ENCODE measurements at regions not wholly inside any gene's neighbourhood (a gene's known extent, or its start where the extent isn't known, plus 50 kb on each side); places are given as distances from the start of the nearest gene placed in this dataset.
A peak's percentile ranks its signal among the peaks of the same experiment; 100 is the strongest.
"Not testable (repeated sequence)": the region's sequence is repeated elsewhere in the genome, so short reads cannot be mapped to it uniquely, and the experiment has no call there.

GRCh38 chr6:20341096-20341495 lies 60.6 kb upstream of the E2F3 start:
- Mint-ChIP-seq H3K27ac (peak overlapping the region; percentile 32), H3K36me3 (ENCODE audit: low read depth) (peaks cover 4% of the 10 kb centered on the region), H3K4me1 (ENCODE audit: low read depth) (peaks cover 29% of the 10 kb centered on the region), H3K9me3 (peaks cover 4% of the 10 kb centered on the region), H3K4me3 (no peak overlapping the region), H3K27me3 (ENCODE audit: low read depth) (peaks cover 9% of the 10 kb centered on the region)

DNA sequence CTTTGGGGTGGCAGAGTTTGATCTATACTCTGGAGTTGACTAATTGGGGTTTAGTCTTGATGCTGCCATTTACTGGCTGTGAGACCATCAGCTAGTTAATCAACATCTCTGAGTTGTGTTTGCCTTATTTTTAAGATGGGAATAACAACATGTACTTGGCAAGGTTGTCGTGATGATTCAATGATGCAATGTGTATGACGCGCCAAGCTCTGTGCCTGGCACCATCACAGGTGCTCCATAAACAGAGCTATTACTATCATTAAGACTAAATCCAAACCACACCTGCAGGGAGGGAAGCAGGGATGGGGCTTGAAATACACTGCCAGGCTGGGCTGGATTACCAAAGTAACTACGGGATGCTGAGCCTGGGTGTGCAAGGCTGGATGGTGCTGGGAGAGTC lies 60.1 kb upstream of the E2F3 start:
- Mint-ChIP-seq H3K27ac (no peak overlapping the region), H3K27me3 (ENCODE audit: low read depth) (peaks cover 9% of the 10 kb centered on the region), H3K4me3 (no peak overlapping the region), H3K4me1 (ENCODE audit: low read depth) (peaks cover 24% of the 10 kb centered on the region), H3K36me3 (ENCODE audit: low read depth) (peaks cover 4% of the 10 kb centered on the region), H3K9me3 (peaks cover 6% of the 10 kb centered on the region)

- peaks cover 11% of the 10 kb centered on the region for H3K9me3 Mint-ChIP-seq
- peaks cover 28% of the 10 kb centered on the region for H3K4me1 Mint-ChIP-seq (ENCODE audit: low read depth)
- peaks cover 20% of the 10 kb centered on the region for H3K27me3 Mint-ChIP-seq (ENCODE audit: low read depth)
- not testable (repeated sequence) for H3K4me3 Mint-ChIP-seq; H3K36me3 Mint-ChIP-seq (ENCODE audit: low read depth); H3K27ac Mint-ChIP-seq
Measured at GRCh38 chr6:20346948-20347347, 54.7 kb upstream of the E2F3 start.

DNA sequence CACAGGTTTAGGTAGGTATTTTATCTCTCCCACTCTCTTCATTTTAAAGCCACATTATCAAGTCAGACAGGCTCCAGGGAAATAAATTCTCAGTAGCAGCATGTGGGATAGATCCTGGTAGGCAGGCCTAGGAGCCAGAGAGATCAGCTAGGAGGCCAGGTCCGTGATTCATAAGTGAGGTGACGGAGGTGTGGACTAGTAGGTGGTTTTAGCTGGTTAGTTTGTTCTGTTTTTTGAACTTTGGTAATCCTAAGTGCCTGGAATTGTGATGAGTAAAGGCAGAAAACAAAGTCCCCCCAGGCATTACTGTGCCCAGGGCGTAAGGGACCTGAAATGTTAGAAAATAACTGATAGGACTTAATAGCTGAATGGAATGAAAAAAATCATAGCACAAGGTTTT lies 53.6 kb upstream of the E2F3 start:
- no peak overlapping the region for H3K27ac Mint-ChIP-seq
- no peak overlapping the region for H3K4me3 Mint-ChIP-seq
- H3K9me3 Mint-ChIP-seq: peaks cover 19% of the 10 kb centered on the region
- peaks cover 4% of the 10 kb centered on the region for H3K36me3 Mint-ChIP-seq (ENCODE audit: low read depth)
- peaks cover 20% of the 10 kb centered on the region for H3K27me3 Mint-ChIP-seq (ENCODE audit: low read depth)
- peaks cover 22% of the 10 kb centered on the region for H3K4me1 Mint-ChIP-seq (ENCODE audit: low read depth)

- Mint-ChIP-seq H3K27ac (no peak overlapping the region), H3K4me3 (no peak overlapping the region), H3K9me3 (peaks cover 28% of the 10 kb centered on the region), H3K36me3 (ENCODE audit: low read depth) (peaks cover 6% of the 10 kb centered on the region), H3K27me3 (ENCODE audit: low read depth) (peaks cover 18% of the 10 kb centered on the region), H3K4me1 (ENCODE audit: low read depth) (peaks cover 25% of the 10 kb centered on the region)
Measured at GRCh38 chr6:20349225-20349624, 52.5 kb upstream of the E2F3 start.

DNA sequence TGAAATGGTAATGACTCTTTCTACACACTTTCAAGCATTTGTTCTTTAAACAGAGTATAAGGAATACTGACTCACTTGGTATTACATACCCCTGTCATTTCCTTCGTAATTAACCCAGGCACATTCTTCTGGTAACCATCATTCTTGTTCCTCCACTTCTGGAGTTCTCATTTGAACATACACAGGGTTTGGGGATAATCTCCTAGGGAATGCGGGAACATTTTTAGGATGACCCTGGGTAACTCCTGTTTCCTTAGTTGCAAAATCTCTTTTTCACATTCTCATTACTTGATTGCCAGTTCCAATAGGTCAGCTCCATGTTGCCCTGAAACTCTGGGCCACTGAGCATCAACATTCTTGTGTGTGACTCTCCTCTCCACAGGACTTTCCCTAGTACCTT lies 51.5 kb upstream of the E2F3 start:
- H3K36me3 Mint-ChIP-seq (ENCODE audit: low read depth): peaks cover 4% of the 10 kb centered on the region
- no peak overlapping the region for H3K27ac Mint-ChIP-seq
- peaks cover 18% of the 10 kb centered on the region for H3K4me1 Mint-ChIP-seq (ENCODE audit: low read depth)
- H3K9me3 Mint-ChIP-seq: peaks cover 28% of the 10 kb centered on the region
- no peak overlapping the region for H3K4me3 Mint-ChIP-seq
- H3K27me3 Mint-ChIP-seq (ENCODE audit: low read depth): peaks cover 13% of the 10 kb centered on the region

- no peak overlapping the region for H3K27ac Mint-ChIP-seq
- H3K4me3 Mint-ChIP-seq: no peak overlapping the region
- peaks cover 16% of the 10 kb centered on the region for H3K4me1 Mint-ChIP-seq (ENCODE audit: low read depth)
- peaks cover 27% of the 10 kb centered on the region for H3K9me3 Mint-ChIP-seq
- H3K27me3 Mint-ChIP-seq (ENCODE audit: low read depth): peaks cover 13% of the 10 kb centered on the region
- H3K36me3 Mint-ChIP-seq (ENCODE audit: low read depth): peaks cover 4% of the 10 kb centered on the region
Measured at GRCh38 chr6:20351534-20351933, 50.1 kb upstream of the E2F3 start.

All from T-helper 1 cell treated with Interleukin-12 subunit alpha and Interleukin-12 subunit beta and Interleukin-4 antibody, amounts not matched to agents 30 μg/mL and 1 μg/mL, for 36 hours (primary cell).